COLO668 (cell line): ENCODE measurements at regions not wholly inside any gene's neighbourhood (a gene's known extent, or its start where the extent isn't known, plus 50 kb on each side); places are given as distances from the start of the nearest gene placed in this dataset.

Experiments
- DNase-seq: peaks from one replicate; lab custom pipeline; 2025; ENCODE audit not compliant: unreplicated experiment; lab: John Stamatoyannopoulos, UW

- DNase-seq: no peak
Measured at GRCh38 chr12:124448241-124448954, 119.0 kb downstream of the NCOR2 start.

DNA sequence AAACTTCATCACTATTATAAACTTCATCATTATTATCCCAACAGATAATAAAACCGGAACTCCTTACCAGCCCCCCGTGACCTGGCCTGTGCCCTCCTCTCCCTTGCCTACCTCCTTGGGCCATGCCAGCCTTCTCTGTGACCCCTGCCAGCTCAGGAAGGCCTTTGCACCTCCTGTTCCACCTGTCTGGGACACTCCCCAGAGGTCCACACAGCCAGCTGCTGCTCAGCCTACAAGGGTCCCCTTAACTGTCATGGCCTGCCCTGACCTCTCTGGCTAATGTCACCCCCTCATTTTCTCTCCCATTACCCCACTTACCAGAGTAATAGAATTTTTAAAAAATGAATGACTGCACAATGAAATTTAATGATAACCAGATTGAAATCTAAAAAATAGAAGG lies 121.0 kb downstream of the NCOR2 start:
- no peak for DNase-seq

DNA sequence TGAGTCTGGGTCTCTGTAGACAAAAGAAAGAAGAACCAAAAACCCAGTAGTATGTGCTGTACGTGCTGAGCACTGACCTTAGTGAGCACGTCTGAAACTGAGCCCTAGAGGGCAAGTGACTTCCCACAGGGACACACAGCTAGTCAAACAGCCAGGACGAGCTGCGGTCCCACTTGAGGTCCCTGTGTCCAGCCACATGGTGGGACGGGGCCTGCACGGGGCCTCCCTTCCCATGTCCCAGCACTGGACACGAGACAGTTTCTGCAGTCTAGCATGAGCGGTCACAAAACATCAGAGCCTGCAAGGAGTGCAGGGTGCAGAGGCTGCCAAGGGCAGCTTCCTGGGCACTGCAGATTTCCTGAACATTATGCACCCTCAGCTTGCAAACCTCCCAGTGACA lies 121.6 kb downstream of the NCOR2 start:
- no peak for DNase-seq

- DNase-seq: no peak
Measured at GRCh38 chr12:124445121-124445718, 122.2 kb downstream of the NCOR2 start.

DNA sequence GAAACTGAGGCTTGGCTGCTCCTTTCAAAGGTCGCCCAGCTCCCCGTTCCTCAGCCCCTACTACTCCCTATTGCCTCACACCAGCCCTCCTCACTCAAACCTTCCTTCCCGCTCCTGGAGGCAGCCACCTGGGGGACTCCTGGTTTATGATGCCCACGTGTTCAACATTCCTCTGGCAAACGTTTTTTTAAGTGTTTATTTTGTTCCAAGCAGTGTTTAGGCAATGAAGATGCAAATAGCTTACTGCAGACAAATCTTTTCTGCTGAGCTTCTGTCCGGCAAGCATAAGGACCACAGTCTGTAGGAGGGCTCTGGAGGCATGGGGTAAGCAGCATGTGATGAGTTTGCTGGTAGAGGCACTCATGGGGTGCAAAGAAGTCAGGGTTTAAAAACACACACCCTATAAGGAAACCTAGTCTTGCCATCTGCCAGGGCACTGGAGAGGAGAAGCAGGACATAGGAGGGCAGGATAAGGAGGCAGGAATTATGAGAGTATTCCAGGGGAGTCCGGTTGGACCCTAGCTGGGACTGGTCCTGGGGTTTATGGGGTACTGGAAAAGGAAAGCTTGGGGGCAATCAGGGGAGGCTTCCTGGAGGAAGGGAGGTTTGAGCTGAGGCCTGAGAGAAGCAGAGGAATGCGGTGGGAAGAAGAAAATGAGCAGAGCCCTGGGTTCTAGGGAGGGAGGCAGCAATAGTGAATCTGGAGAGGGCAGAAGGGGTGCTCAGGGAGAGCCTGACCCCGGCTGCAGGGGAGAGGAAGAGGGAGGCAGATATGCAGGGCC lies 123.3 kb downstream of the NCOR2 start:
- DNase-seq: no peak

DNA sequence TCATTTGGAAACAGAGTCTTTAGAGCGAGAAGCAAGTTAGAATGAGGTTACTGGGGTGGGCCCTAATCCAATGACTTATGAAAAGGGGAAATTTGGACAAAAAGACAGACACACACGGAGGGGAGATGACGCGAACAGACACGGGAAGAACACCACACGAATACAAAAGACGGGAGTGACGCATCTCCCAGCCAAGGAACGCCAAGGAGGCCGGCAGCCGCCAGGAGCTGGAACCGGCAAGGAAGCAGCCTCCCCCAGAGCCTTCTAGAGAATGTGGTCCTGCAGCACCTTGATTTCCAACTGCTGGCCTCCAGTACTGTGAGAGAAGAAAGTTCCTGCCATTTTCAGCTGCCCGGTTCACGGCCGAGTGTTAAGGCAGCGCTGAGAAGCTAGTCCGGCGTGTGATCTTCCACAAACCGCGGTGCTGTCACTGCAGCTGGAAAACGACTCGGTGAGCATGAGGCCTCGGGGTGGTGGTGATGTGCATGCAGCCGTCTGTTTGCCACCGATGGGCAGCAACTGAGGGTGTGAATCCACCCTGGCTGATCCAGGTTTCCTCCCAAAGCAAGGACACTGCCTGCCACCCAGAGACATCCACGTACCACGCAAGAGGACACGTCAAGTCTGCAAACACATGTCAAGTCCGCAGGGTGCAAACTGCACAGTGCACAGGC lies 124.5 kb downstream of the NCOR2 start:
- DNase-seq: no peak

- no peak for DNase-seq
Measured at GRCh38 chr12:124442281-124442680, 125.1 kb downstream of the NCOR2 start.

DNA sequence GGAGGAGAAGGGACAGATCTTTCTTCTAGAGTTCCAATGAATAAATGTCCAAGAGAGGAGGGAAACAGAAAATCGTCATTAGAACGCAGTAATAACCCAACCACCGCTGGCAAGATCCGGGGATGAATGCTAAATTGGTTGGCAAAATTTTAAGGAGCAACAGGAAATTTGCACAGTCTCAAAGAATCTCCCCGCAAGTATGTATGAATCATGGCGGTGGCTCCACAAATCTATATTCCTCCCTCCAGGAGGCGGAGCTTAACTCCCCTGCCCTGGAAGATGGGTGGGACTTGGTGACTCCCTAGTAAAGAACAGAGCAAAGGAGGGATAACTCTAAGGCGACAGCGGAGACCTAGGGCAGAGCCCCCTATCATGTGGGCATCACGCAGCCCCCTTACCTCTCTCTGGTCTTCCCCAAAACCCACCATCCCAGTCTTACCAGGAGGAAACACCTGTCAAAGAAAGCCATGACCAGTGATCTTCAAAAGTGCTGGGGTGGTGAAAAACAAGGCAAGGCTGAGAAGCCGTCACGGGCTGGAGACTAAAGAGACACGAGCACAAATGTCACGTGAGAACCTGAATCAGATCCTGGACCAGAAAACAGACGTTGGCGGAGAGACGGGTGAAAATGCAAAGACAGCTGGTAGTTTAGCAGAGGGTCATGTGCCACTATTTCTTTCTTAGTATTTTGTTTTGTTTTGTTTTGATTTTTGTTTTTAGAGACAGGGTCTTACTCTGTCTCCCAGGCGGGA lies 125.8 kb downstream of the NCOR2 start:
- no peak for DNase-seq

DNA sequence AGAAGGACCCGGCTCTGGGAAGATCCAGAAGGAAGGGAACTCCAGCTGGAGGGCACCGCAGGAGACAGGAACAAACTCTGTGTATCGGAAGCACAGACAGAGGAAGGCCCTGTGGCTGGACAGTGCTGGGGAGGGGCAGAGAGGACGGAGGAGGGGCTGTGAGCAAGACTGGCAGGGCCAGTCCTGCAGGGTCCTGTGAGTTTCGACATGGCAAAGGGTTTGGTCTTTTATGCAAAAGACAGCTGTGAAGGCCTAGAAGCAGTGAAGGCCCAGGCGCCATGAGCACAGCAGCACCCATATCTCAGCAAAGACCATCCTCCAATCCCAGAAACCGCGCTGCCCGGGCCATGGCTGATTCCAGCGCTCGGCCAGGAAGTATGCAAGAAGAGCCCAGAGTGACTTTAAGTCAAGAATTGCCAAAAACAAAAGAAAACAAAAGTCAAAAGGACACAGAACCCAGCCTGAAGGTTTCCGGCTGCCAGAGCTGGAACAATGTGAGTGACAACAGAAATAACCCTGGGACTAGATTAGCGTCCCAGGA lies 126.5 kb downstream of the NCOR2 start:
- no peak for DNase-seq

DNA sequence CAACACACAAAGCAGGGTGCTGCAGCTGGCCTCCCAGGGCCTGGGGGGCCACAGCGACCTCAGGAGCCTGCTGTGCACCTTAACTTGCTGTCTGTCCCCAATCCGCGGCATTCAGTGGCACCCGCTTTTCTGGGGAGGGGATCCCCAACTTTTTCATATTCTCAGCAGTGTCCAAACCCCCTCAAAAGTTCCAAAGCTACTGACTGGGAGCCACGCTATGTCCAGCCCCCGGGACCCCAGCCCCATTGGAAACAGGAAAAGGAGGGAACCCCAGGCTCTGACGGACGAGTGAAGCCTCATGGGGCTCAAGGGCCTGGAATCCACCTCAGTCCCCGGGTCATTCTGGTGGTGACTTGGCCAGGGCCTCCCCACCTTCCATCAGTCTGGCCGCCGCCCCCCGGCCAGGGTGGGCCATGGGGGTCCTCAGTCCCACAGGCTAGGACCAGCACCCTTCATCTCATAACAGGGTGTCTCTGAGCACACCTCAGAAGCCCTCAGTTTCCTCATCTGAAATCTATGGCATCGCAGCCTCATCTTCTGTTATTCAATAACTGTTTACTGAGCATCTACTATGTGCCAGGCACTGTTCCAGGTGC lies 127.3 kb downstream of the NCOR2 start:
- DNase-seq: no peak

GRCh38 chr12:124438437-124439056 lies 128.9 kb downstream of the NCOR2 start:
- DNase-seq: no peak

DNA sequence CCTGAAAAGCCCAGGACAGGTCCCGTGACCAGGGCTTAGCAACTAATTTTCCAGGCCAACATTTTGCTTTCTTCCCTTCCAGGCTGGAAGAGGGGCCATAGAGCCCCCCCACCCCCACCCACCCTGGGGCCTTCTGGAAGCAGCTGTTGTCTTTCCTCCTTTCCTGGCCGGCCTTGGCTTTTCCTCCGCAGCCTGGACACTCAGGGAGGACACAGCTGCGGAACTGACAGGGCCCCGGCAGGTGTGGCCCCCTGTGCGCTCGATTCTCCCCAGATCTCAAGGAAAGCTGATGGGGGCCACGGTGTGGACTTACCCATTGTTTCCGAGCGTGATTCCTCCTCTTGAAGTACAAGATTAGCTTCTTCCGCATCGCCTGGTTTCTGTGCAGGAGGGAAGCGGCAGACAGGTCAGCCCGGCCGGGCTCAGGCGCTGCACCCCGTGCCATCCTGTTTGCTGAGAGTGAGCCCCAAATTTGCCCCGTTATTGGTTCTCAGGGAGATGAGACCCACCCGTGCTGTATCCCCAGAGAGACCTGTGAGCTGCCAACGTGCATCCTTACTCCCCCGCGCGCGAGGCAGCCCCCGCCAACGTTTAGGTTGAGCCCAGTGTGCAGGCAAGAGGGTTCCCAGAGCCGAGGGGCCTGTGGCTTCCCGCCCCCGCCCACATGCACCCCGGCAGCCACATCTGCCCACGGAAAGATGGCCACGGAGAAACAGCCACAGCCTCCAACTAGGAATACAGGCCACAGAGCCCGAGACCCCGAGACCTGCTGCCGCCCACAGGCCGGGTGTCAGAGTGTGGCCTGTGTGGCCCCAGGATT lies 129.6 kb downstream of the NCOR2 start:
- DNase-seq: no peak

GRCh38 chr12:124437121-124437520 lies 130.3 kb downstream of the NCOR2 start:
- DNase-seq: no peak

DNA sequence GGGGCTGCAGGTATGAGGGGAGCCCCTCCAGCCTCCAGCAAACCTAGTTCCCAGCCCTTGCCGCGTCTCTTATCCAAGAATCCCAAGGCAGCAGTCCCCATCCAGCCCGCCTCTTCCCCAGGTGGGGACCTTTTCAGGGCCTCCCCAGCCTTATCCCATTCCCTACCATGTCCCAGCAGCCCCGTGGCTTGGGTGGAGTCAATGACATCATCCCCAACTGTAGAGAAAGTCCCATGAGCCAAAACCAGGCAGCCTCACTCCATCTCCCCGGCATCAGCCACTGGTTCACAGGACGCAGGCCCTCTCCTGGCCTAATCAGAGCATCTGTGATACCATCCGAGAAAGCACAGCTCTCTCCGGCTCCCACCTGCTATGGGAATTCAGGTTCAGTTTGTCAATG lies 131.0 kb downstream of the NCOR2 start:
- no peak for DNase-seq

GRCh38 chr12:124435806-124436345 lies 131.5 kb downstream of the NCOR2 start:
- no peak for DNase-seq

GRCh38 chr12:124434951-124435805 lies 132.2 kb downstream of the NCOR2 start:
- DNase-seq: no peak

- no peak for DNase-seq
Measured at GRCh38 chr12:124434354-124434753, 133.1 kb downstream of the NCOR2 start.

DNA sequence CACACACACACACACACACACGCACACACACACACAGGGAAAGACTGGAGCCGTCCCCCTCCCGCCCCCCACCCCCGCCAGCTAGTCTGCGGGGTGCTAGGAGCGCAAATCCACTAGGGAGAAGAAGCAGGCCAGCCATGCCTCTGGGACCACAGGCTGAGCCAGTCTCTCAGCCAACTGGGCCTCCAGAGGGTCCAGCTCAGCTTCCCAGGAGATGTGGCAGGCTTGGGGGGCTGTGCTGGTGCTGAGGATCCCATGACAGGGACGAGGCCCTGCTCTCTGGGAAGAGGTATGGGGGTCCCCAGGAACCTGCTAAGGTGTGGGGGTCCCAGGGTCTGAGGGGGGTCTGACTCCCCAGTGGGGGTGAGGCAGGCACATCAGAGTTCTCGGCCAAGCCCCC lies 133.5 kb downstream of the NCOR2 start:
- DNase-seq: no peak
